Neural cell (in vitro differentiated cells): ENCODE measurements at regions not wholly inside any gene's neighbourhood (a gene's known extent, or its start where the extent isn't known, plus 50 kb on each side); places are given as distances from the start of the nearest gene placed in this dataset.

Experiments
- EP300 ChIP-seq: fragments of 450-650 bp; conservative IDR thresholded peaks from 2 replicates; pipeline ENCODE4 v1.6.1; 2014; ENCODE audit warnings: antibody characterized with exemption, mild to moderate bottlenecking, moderate library complexity; ENCODE audit not compliant: poor library complexity, severe bottlenecking
- EZH2 ChIP-seq: fragments of 200-600, 300-800 bp; shearing (Covaris generic), sonication (generic); IDR thresholded peaks from 2 replicates; pipeline ENCODE4 v1.6.1; 2014; ENCODE audit warnings: antibody characterized with exemption, low read length, borderline replicate concordance, mild to moderate bottlenecking; ENCODE audit not compliant: insufficient read depth, poor library complexity, severe bottlenecking
- POLR2AphosphoS5 ChIP-seq: IDR thresholded peaks from 2 replicates; pipeline ENCODE4 v1.6.1; 2012

- TF ChIP-seq EZH2 (no peak), POLR2AphosphoS5 (no peak), EP300 (no peak)
These were observed 650.3 kb upstream of the KLF4 start for GRCh38 chr9:108139900-108140299.
